ENCODE measurements at regions not wholly inside any gene's neighbourhood (a gene's known extent, or its start where the extent isn't known, plus 50 kb on each side); places are given as distances from the start of the nearest gene placed in this dataset.
"Not testable (repeated sequence)": the region's sequence is repeated elsewhere in the genome, so short reads cannot be mapped to it uniquely, and the experiment has no call there.

- TF ChIP-seq CTCF (IDR thresholded peaks at IDR 0.05; ENCODE audit: low read depth, low read length), result no peak
- no peak overlapping the region for H3K4me3 ChIP-seq (ENCODE audit: low read depth, low read length)
Observed at GRCh38 chr11:87539596-87539995, 501.9 kb downstream of the TMEM135 start.

GRCh38 chr11:87536565-87536964 lies 498.8 kb downstream of the TMEM135 start:
- no peak overlapping the region for H3K4me3 ChIP-seq (ENCODE audit: low read depth, low read length)
- no peak for TF ChIP-seq CTCF (IDR thresholded peaks at IDR 0.05; ENCODE audit: low read depth, low read length)

- TF ChIP-seq CTCF (IDR thresholded peaks at IDR 0.05; ENCODE audit: low read depth, low read length), result no peak
- H3K4me3 ChIP-seq (ENCODE audit: low read depth, low read length), result no peak overlapping the region
Observed at GRCh38 chr11:87536016-87536415, 498.3 kb downstream of the TMEM135 start.

GRCh38 chr11:87535513-87535912 lies 497.8 kb downstream of the TMEM135 start:
- no peak for TF ChIP-seq CTCF (IDR thresholded peaks at IDR 0.05; ENCODE audit: low read depth, low read length)
- H3K4me3 ChIP-seq (ENCODE audit: low read depth, low read length), result no peak overlapping the region

- not testable (repeated sequence) for H3K4me3 ChIP-seq (ENCODE audit: low read depth, low read length)
Observed at GRCh38 chr11:87531835-87532234, 494.1 kb downstream of the TMEM135 start.

- no peak overlapping the region for H3K4me3 ChIP-seq (ENCODE audit: low read depth, low read length)
- TF ChIP-seq CTCF (IDR thresholded peaks at IDR 0.05; ENCODE audit: low read depth, low read length), result no peak
Observed at GRCh38 chr11:87529486-87529885, 491.8 kb downstream of the TMEM135 start.

- no peak for TF ChIP-seq CTCF (IDR thresholded peaks at IDR 0.05; ENCODE audit: low read depth, low read length)
- H3K4me3 ChIP-seq (ENCODE audit: low read depth, low read length), result no peak overlapping the region
Observed at GRCh38 chr11:87528752-87529151, 491.0 kb downstream of the TMEM135 start.

- TF ChIP-seq CTCF (IDR thresholded peaks at IDR 0.05; ENCODE audit: low read depth, low read length), result no peak
- H3K4me3 ChIP-seq (ENCODE audit: low read depth, low read length), result no peak overlapping the region
Observed at GRCh38 chr11:87523276-87523675, 485.5 kb downstream of the TMEM135 start.
